GM23338 (cell line): ENCODE measurements at regions not wholly inside any gene's neighbourhood (a gene's known extent, or its start where the extent isn't known, plus 50 kb on each side); places are given as distances from the start of the nearest gene placed in this dataset.
A peak's percentile ranks its signal among the peaks of the same experiment; 100 is the strongest.

ENCODE experiments used
- ATAC-seq: fragments of 200-7000 bp; cut with Tn5 transposase; 3 replicates; pipeline ENCODE4 v1.9.1; 2020
- DNase-seq: peaks from one replicate; pipeline ENCODE4 v3.0.0-alpha.2; 2015; ENCODE audit warnings: low spot score
- H2AFZ ChIP-seq: fragments of 200-600 bp; sonication (generic); 2 replicates; pipeline ENCODE4 v1.8.0; 2016; ENCODE audit warnings: antibody characterized with exemption, mild to moderate bottlenecking, moderate library complexity
- H3F3A ChIP-seq: fragments of 200-600 bp; sonication (generic); replicated peaks from 2 replicates; pipeline ENCODE4 v1.8.0; 2017; ENCODE audit warnings: antibody characterized with exemption, mixed run types, low read depth
- H3K27ac ChIP-seq: fragments of 200-600 bp; sonication (generic); 2 replicates; pipeline ENCODE4 v1.6.1; 2016; ENCODE audit warnings: low read depth
- H3K27me3 ChIP-seq: fragments of 200-600 bp; sonication (generic); 2 replicates; pipeline ENCODE4 v1.8.0; 2016; ENCODE audit warnings: mild to moderate bottlenecking, mixed run types, moderate library complexity; ENCODE audit not compliant: insufficient read depth
- H3K36me3 ChIP-seq: fragments of 200-600 bp; sonication (generic); 2 replicates; pipeline ENCODE4 v1.8.0; 2016; ENCODE audit warnings: mild to moderate bottlenecking; ENCODE audit not compliant: insufficient read depth
- H3K4me1 ChIP-seq: fragments of 200-600 bp; sonication (generic); 2 replicates; pipeline ENCODE4 v1.8.0; 2016; ENCODE audit warnings: mild to moderate bottlenecking, moderate library complexity; ENCODE audit not compliant: insufficient read depth
- H3K4me2 ChIP-seq: fragments of 200-600 bp; sonication (generic); 2 replicates; pipeline ENCODE4 v1.7.1; 2017; ENCODE audit warnings: mixed run types
- H3K4me3 ChIP-seq: fragments of 200-600 bp; sonication (generic); 2 replicates; pipeline ENCODE4 v1.6.1; 2016; ENCODE audit warnings: mixed run types
- H3K79me2 ChIP-seq: fragments of 200-600 bp; sonication (generic); replicated peaks from 2 replicates; pipeline ENCODE4 v1.8.0; 2017; ENCODE audit warnings: mild to moderate bottlenecking; ENCODE audit not compliant: insufficient read depth
- H3K9me2 ChIP-seq: fragments of 200-600 bp; sonication (generic); 2 replicates; pipeline ENCODE4 v1.8.0; 2017; ENCODE audit not compliant: insufficient read depth
- H4K20me1 ChIP-seq: fragments of 200-600 bp; sonication (generic); replicated peaks from 2 replicates; pipeline ENCODE4 v1.8.0; 2017; ENCODE audit warnings: mild to moderate bottlenecking; ENCODE audit not compliant: insufficient read depth
- H3K27ac Mint-ChIP-seq: 2 replicates; pipeline ENCODE4 v1.8.0; 2020; ENCODE audit warnings: inconsistent platforms, mild to moderate bottlenecking, moderate library complexity, mixed read lengths
- H3K27me3 Mint-ChIP-seq: 3 replicates; pipeline ENCODE4 v1.8.0; 2022; ENCODE audit warnings: low read depth, mild to moderate bottlenecking, moderate library complexity, mixed read lengths, inconsistent platforms; ENCODE audit not compliant: insufficient read depth, poor library complexity
- H3K36me3 Mint-ChIP-seq: 3 replicates; pipeline ENCODE4 v1.8.0; 2021; ENCODE audit warnings: low read depth, mild to moderate bottlenecking, inconsistent platforms, moderate library complexity, mixed read lengths
- H3K4me1 Mint-ChIP-seq: 3 replicates; pipeline ENCODE4 v1.8.0; 2020; ENCODE audit warnings: mild to moderate bottlenecking, inconsistent platforms, mixed read lengths
- H3K4me3 Mint-ChIP-seq: 3 replicates; pipeline ENCODE4 v1.8.0; 2021; ENCODE audit warnings: moderate library complexity, mild to moderate bottlenecking, inconsistent platforms, mixed read lengths
- H3K9me3 Mint-ChIP-seq: 3 replicates; pipeline ENCODE4 v1.8.0; 2020; ENCODE audit warnings: moderate library complexity, mild to moderate bottlenecking, inconsistent platforms, mixed read lengths
- CREB1 ChIP-seq: fragments of 250-450 bp; sonication (Bioruptor Pico); IDR thresholded peaks from 2 replicates; pipeline ENCODE4 v1.5.0; 2020; ENCODE audit warnings: low read depth, mild to moderate bottlenecking, moderate library complexity
- CTCF ChIP-seq, 2 experiments: fragments of 200-600 bp in 1 of 2; sonication (generic) in 1 of 2; conservative IDR thresholded peaks; 2 replicates each; pipeline versions ENCODE4 v1.5.1 to v1.6.1; 2016 to 2017; ENCODE audit warnings: antibody characterized with exemption in 2 of 2, low read depth in 2 of 2, mild to moderate bottlenecking in 2 of 2, moderate library complexity in 1 of 2
- EZH2 ChIP-seq: fragments of 200-600 bp; sonication (generic); IDR thresholded peaks from one replicate; pipeline ENCODE4 v1.8.0; 2017; ENCODE audit warnings: antibody characterized with exemption, mild to moderate bottlenecking, low read depth; ENCODE audit not compliant: unreplicated experiment
- EZH2phosphoT487 ChIP-seq: fragments of 200-600 bp; sonication (generic); IDR thresholded peaks from one replicate; pipeline ENCODE4 v1.8.1; 2018; ENCODE audit warnings: antibody characterized with exemption; ENCODE audit not compliant: unreplicated experiment
- JUNB ChIP-seq: IDR thresholded peaks from one replicate; pipeline ENCODE4 v1.6.1; 2016; ENCODE audit warnings: antibody characterized with exemption; ENCODE audit not compliant: unreplicated experiment
- NANOG ChIP-seq: IDR thresholded peaks from 2 replicates; pipeline ENCODE4 v1.6.1; 2016; ENCODE audit warnings: antibody characterized with exemption, borderline replicate concordance
- POLR2AphosphoS5 ChIP-seq: IDR thresholded peaks from 2 replicates; pipeline ENCODE4 v1.6.1; 2016; ENCODE audit warnings: antibody characterized with exemption, low read depth
- REST ChIP-seq: IDR thresholded peaks from one replicate; pipeline ENCODE4 v1.6.1; 2018; ENCODE audit warnings: antibody characterized with exemption; ENCODE audit not compliant: unreplicated experiment
- STAT1 ChIP-seq: IDR thresholded peaks from one replicate; pipeline ENCODE4 v1.6.1; 2016; ENCODE audit warnings: antibody characterized with exemption; ENCODE audit not compliant: unreplicated experiment
- ZNF114 ChIP-seq: fragments of 250-450 bp; sonication (Bioruptor Pico); IDR thresholded peaks from 2 replicates; pipeline ENCODE4 v1.5.0; 2020; ENCODE audit warnings: mild to moderate bottlenecking, moderate library complexity
- ZNF462 ChIP-seq: fragments of 250-450 bp; sonication (Bioruptor Pico); IDR thresholded peaks from 2 replicates; pipeline ENCODE4 v1.5.0; 2020; ENCODE audit warnings: mild to moderate bottlenecking, moderate library complexity
- TF ChIP-seq, protein P1 (sequence below): IDR thresholded peaks from 2 replicates; pipeline ENCODE4 v1.6.1; 2016; ENCODE audit warnings: antibody characterized with exemption

DNA sequence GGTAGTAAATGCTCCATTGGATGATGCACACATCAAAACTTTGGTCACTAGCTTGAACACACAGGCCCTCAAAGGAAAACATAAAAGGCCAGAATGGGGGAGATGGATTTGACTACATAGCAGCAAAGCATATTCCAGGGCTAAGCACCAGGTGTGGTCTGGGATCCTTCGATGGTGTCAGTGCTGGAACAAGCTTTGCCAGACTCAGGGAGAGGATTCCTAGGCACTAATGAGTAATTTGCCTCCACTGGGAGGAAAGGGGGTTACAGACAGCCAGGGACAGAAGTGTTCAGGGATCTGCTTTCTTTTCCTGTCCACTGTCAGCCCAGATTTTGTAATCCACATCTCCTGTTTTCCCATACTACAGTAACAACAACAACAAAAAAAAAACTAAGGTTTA is 157.2 kb upstream of the OBI1 start:
- no peaks in the 10 kb centered on the region for H3K9me3 Mint-ChIP-seq
- H3K36me3 ChIP-seq, result no peaks in the 10 kb centered on the region
- no peaks in the 10 kb centered on the region for H3K4me1 Mint-ChIP-seq
- H3K27ac ChIP-seq, result no peak overlapping the region
- no peak overlapping the region for H3K4me3 ChIP-seq
- no peak overlapping the region for H3K4me2 ChIP-seq
- no peaks in the 10 kb centered on the region for H3K27me3 ChIP-seq
- H3K27me3 Mint-ChIP-seq, result peaks cover 6% of the 10 kb centered on the region
- ATAC-seq (peak; percentile 53), DNase-seq (no peak)
- H3K4me3 Mint-ChIP-seq, result no peak overlapping the region
- no peaks in the 10 kb centered on the region for H3K9me2 ChIP-seq
- peak overlapping the region; percentile 79; the same call in 1 of the 2 replicates for H2AFZ ChIP-seq
- H3K27ac Mint-ChIP-seq, result no peak overlapping the region
- H3K4me1 ChIP-seq, result no peaks in the 10 kb centered on the region
- H3F3A ChIP-seq, result no peaks in the 10 kb centered on the region
- H3K36me3 Mint-ChIP-seq, result no peaks in the 10 kb centered on the region
- H3K79me2 ChIP-seq, result no peaks in the 10 kb centered on the region
- TF ChIP-seq EZH2, result no peak
- TF ChIP-seq JUNB, result no peak
- TF ChIP-seq EZH2phosphoT487, result no peak
- TF ChIP-seq ZNF114 (CRISPR knock-in tag), result no peak
- no peak for TF ChIP-seq POLR2AphosphoS5
- no peak for TF ChIP-seq NANOG
- TF ChIP-seq CREB1, result no peak
- TF ChIP-seq CTCF (conservative IDR thresholded peaks at IDR 0.05; ENCODE audit: low read depth in 2 of 2), result no peak
- no peak for TF ChIP-seq REST
- no peak for TF ChIP-seq STAT1
- TF ChIP-seq, protein P1, sequence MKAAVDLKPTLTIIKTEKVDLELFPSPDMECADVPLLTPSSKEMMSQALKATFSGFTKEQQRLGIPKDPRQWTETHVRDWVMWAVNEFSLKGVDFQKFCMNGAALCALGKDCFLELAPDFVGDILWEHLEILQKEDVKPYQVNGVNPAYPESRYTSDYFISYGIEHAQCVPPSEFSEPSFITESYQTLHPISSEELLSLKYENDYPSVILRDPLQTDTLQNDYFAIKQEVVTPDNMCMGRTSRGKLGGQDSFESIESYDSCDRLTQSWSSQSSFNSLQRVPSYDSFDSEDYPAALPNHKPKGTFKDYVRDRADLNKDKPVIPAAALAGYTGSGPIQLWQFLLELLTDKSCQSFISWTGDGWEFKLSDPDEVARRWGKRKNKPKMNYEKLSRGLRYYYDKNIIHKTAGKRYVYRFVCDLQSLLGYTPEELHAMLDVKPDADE, result no peak
- TF ChIP-seq ZNF462 (CRISPR knock-in tag), result no peak
- H4K20me1 ChIP-seq, result no peaks in the 10 kb centered on the region
